ENCODE measurements at regions not wholly inside any gene's neighbourhood (a gene's known extent, or its start where the extent isn't known, plus 50 kb on each side); places are given as distances from the start of the nearest gene placed in this dataset.

DNA sequence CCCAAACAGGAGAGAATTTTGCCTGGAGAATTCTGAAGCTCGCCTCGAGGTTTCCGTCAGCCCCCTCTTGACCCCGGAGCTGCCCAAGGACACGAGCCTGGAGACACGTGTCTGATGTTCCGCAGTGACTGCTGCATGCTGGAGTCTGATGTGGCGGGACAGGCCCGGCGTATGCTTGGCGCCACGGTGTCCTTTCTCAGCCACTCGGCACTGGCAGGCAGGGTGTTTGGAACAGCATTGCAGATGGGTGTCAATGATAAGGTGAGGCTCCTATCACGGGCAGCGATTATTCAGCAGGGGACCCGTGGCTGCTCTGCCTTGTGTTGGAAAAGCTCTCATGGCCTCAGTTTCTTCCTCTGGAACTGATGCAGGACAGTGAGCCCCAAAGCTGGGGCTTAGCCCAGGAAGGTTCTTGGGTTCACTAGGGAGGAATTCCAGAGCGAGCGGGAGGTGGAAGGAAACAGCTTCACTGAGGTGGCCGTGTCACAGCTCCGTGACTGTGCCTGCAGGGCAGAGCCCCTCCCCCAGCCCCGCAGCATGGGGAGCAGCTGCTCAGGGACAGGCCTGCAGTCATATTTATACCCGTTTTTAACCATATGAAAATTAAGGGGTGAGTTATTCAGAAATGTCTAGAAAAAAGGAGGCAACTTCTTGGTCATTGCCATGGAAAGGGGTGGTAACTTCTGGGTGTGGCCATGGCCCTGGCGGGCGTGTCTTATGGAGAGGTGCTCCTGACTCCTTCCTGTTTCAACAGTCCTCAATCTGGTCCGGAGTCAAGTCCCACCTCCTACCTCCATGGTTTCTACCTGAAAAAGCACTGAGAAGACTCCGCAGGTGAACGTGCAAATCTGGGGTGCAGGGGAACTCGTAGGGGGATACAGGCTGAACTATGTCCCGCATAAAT, 123.4 kb downstream of the SIK1 start:
- no peak for FAIRE-seq

DNA sequence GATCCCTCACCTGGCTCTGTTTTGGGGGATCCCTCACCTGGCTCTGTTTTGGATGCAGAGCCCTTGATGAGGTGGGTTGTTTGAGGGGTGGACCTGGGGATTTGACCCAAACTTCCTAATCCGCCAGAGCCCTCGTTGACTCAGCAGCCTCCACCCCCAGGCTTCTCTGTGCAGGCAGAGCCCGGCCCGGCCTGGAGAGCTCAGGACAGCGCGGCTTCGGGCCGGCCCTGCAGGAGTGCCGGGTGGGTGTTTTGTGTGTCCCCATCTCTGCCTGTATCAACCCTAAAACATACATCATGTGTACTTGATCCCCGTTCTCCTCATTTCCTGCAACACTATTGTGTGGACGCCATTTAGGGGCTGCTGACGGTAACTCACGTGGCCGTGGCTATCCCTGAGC, 124.2 kb downstream of the SIK1 start:
- DNase-seq (ENCODE audit: low spot score) (no peak), FAIRE-seq (no peak)

More for the DNA sequence above, 123.4 kb downstream of the SIK1 start:
- no peak for DNase-seq (ENCODE audit: low spot score)

DNA sequence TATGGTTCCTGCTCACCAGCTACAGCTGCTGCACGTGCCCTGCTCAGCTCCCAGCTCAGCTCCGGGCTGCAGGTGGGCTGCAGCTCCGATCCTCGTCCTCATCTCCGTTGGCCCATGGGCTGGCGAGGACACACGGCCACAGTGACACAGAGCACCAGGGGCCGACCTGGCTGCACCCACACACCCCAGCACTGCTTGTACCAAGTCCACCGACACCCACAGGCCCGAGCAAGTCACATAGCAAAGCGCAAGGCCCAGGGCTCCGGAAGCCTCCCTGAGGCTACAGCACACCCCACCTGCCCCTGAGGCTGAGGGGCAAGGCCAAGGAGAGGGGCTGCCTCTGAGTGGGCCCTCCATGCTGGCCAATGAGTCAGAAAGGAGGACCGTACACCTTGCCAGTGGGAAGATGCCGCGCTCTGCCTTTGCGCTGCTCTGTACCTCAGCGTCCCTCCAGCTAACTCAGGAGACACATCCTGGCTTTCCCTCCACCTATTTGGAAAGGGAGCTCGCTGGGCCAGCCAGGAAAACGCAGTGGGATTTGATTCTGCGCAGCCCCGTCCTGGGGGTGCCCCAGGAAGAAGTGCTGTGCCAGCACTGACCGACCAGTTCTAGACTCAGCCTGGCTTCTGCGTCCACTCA, 124.8 kb downstream of the SIK1 start:
- DNase-seq (ENCODE audit: low spot score) = no peak
- FAIRE-seq = no peak

DNA sequence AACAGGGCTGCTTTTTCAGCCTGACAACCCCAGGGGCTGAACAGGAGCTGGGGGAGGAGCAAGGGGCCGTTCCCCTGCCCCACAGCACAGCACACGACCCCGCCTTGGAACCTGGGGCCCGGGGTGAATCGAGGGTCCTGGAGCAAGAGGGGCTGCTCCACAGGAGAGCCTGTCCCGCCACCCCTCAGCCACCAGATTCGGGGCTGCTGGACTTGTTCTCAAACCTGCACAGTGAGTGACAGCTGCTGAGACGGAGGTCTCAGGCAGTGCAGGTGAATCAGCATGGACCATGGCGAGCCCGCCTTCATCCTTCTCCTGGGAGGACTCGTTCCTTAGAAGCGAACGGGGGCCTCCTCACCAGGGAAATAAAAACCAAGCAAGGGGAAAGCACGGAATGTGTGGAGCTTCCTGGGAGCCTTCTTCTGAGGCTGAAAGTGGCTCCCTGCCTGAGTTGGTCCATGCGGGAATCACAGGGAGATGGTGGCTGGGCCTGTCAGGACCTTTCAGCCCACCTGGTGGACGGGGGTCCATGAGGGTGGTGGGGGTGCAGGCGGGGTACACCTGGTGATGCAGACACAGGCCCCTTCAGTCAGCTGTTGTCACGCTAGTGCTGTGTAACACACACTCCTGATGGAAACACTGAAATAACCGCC, 125.4 kb downstream of the SIK1 start:
- FAIRE-seq (no peak), DNase-seq (ENCODE audit: low spot score) (no peak)

DNA sequence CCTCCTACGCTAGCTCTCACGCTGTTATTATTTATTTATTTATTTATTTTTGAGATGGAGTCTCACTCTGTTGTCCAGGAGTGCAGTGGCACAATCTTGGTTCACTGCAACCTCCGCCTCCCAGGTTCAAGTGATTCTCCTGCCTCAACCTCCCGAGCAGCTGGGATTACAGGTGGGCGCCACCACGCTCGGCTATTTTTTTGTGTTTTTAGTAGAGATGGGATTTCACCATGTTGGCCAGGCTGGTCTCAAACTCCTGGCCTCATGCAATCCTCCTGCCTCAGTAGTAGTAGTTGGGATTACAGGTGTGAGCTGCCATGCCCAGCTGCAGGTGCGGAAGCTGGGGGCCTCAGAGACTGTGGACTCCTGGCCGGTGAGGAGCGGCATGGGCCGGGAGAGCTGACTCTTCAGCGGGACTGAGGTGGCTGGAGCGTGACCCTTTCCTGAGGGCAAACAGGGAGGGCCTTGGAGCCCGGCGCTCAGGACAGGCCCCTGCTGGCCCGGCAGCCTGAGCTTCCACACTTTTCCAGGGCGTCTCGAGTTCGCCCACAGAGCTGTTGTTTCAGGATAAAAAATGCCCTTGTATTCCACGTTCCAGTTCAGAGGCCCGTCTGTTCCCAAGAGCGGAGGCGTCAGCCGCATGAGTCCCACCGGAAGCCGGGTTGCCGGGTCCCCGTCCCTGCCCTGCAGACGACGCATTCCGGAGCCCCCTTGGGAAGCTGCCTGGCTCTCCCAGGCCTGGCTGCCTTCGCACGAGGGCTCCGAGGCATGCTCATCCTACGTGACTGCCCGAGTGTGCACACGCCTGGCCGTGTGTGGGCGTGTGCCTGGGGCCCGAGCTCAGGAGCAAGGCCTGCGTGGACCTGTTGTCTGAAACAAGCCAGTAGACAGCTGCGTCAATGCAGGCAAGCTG, 126.2 kb downstream of the SIK1 start:
- FAIRE-seq (no peak), DNase-seq (ENCODE audit: low spot score) (no peak)

DNA sequence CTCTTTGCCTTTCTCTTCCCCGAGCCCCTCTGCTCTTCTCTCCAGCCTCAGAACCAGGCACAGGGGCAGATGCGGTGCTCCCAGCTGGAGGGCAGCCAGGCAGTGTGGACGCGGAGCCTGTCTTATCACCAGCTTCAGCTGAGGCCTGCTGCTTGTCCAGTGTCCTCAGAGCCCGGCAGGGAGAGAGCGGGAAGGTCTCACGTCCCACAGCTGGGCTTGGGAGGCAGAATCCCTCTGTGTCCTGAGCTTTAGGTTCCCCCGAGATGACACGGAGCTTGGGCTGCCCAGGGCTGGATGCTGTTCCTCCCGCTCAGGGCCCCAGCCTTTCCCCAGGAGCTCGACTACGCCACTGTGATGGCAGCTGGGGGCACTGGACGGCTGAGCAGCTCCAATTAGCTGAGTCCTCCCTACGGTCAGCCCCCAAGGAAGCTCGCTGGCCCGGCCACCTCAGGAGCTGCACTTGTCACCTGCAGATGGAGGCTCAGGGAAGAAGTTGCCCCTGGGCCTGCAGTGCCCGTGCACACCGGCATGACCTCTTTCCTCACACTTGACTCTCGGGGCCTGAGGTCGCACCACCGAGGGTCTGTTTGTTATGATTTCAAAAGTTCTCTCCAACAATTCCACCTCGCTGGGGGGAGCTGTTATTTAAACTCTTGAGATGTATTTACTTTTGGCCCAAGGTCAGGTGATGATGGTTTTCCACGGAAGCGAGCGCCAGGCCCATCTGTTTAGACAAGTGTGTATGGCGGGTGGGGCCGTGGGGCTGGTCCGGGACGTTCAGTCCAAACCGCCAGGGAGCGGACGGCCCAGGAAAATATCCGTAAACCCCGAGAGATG, 127.3 kb downstream of the SIK1 start:
- no peak for FAIRE-seq

DNA sequence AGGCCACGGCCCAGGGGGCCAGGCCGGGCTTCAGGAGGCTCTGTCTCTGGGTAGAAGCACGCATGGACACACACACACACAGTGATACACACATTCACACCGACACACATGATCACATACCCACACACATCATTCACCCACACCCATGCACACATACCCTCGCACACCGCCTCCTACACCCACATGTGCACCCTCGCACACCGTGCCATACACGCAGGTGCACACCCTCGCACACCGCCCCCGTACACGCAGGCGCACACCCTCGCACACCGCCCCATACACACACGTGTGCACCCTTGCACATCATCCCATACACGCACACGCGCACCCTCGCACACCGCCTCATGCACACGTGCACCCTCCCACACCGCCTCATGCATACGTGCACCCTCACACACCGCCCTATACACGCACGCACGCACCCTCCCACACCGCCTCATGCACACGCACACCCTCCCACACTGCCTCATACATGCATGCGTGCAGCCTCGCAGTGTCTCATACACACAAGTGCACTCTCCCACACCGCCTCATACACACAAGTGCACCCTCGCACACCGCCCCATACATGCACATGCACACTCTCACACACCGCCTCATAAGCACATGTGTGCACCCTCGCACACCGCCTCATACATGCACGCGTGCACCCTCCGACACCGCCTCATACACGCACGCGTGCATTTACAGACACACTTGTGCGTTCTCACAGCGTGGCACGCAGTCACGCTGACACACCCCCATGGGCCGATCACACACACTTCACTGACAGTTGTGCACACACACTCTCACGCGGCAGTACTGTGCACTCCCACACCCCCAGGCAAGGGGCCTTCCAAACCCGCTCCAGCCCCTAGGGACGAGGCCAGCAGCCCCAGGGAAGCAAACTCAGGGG, 128.1 kb downstream of the SIK1 start:
- peak; percentile 90 for FAIRE-seq
- DNase-seq (ENCODE audit: low spot score) = no peak

More for the DNA sequence above, 127.3 kb downstream of the SIK1 start:
- no peak for DNase-seq (ENCODE audit: low spot score)

DNA sequence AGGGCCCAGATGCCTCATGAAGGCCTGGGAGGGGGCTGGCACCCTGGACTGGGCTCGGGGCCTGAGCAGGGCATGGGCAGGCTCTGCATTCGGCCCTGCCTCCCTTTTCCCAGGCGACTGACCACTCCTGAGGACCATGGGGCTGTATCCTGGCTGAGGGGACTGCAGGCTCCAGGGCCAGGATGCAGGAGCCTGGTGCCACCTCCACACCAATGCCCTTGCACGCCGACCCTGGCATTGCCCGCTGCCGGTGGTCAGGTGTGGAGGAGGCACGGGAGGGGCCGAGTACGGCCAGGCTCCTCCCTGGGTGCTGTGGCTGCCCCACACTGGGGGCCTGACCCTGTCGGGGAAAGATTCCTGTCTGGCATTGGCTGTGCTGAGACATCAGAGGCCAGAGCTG, 128.9 kb downstream of the SIK1 start:
- no peak for FAIRE-seq
- no peak for DNase-seq (ENCODE audit: low spot score)

DNA sequence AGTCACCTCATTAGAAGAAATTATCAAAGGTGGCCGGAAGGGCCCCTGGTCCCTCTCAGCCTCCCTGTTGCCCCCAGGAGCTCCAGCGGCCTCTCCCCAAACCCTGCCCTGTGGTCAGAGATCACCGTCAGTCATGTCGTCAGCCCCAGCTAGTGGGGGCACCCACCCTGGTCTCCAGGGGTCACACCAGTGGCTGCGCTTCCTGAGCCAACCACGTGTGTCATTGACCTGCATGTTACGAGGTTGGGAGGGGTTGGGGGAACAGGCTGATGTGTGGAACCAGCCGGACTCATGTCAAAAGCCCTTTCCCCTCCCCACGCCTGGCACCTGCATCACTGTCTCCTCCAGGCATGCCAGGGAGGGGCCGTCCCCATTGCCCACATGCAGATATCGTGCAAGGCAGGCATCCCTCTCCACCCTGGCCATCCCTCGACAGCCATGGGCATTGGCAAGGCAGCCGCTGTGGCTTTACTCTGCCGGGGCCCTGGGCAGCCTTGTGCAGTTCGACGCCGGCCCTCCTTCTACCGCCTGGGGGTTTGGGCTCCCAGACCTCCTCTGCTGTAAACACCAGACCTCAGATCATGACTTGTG, 128.7 kb downstream of the CRYAA start:
- FAIRE-seq (no peak), DNase-seq (ENCODE audit: low spot score) (no peak)

DNA sequence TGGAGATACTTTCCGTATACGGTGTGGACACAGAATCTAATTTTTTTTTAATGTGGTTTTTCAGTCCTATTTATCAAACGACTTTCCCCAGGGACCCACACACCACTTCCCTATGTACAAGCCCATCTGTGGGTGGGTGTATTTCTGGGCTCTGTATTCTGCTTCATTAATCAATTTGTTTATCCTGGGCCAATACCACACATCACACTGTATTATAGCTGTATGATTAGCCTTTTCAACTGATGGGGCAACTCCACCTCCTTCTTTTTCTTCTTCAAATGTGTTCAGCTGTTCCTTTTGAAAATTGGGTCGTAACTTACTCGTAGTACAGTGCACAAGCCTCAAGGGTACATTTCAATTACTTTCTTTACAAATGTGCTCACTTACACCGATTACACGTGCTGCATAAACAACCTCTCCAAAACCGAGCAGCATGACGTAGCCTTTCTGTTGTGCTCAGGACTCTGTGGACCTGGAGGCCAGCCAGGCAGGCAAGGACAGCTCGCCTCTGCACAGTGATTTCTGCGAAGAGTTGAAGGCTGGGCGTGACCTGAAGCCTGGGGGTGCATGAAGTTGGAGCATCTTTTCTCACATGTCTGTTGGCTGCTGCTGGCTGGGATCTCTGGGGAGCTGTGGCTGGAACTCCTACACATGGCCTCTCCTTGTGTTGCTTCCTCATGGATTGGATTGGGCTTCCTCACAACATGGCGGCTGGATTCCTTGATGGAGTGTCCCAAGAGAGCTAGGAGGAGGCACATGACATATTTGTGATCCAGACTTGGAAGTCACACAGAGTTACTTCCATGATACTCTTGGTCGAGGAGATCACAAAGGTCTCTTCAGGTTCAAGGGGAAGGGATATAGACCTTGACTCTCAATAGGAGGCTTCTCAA, 126.5 kb downstream of the CRYAA start:
- FAIRE-seq (no peak), DNase-seq (ENCODE audit: low spot score) (no peak)

DNA sequence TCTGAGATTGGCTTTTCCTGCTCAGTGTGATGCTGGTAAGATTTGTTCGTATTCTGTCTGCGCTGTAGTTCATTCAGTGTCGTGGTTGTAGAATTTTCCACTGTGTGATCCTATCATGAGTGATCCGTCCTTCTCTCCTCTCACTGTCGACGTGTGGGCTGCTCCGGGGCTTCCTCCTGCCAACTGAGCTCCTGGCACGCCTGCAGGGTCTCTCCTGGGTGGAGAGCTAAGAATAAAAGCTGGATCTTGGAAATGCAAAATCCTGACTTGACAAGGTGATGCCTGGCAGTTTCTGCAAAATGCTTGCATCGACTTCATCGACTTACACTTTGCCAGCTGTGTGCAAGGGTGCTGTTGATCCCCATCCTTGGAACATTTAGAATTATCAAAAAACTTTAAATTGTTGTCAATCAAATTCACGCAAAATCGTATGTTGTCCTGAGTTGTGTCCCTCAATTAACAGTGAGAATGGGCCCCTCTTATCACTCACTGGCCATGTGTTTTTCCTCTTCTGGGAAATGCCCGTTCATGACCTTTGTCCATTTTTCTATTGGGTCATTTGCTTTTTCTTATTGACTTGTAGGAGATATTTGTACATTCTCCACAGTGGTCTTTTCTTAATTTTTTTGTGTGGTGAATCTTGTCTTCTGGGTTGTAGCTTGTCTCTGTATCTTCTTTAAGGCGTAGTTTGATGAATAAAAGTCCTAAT, 125.5 kb downstream of the CRYAA start:
- no peak for DNase-seq (ENCODE audit: low spot score)

DNA sequence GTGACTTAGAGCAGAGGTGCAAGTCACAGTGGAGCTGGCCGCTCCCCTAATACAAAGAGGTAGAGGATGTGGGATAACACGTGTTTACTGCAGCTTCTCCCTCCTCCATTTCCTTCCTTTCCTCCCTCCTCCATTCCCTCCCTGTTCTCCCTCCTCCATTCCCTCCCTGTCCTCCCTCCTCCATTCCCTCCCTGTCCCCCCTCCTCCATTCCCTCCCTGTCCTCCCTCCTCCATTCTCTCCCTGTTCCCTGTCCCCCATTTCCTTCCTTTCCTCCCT, 124.0 kb downstream of the CRYAA start:
- FAIRE-seq (no peak), DNase-seq (ENCODE audit: low spot score) (no peak)

More for the DNA sequence above, 125.5 kb downstream of the CRYAA start:
- no peak for FAIRE-seq

DNA sequence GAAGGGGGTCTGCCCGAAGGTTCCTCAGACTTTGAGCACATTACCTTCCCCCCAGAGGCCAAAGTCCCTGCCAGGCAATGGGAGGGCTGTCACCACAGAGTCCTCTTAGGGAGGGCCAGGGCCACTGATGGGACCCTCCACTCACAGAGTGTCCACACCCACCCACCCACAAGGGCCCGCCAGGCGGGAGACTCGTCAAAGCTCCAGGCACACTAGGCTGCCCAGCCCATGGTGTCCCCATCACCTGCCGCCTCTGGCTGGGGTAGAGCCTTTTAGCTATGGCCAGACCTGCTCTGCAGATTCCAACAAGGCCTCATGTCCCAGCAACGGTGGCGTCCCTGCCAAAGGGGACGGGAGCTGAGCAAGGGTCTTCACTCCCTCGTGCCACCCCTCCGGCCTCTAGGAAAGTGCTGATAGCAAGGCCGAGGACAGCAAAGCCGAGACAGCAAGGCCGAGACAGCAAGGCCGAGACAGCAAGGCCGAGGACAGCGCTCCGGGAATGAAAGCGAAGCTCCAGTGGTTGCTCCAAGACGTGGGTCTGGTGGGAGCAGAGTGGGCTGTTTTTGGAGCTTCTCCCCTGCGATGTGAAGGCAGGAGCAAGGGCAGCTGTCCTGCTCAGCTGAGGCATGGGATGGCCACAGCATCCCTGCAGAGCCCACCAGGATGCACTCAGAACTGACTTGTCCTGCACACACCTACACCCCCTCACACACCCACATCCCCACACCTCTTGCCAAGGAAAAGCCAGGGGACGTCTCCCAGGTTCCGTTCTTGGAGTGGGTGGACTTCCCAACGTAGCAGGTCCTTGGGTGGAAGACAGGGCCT, 123.4 kb downstream of the CRYAA start:
- DNase-seq (ENCODE audit: low spot score) = no peak
- FAIRE-seq = no peak

DNA sequence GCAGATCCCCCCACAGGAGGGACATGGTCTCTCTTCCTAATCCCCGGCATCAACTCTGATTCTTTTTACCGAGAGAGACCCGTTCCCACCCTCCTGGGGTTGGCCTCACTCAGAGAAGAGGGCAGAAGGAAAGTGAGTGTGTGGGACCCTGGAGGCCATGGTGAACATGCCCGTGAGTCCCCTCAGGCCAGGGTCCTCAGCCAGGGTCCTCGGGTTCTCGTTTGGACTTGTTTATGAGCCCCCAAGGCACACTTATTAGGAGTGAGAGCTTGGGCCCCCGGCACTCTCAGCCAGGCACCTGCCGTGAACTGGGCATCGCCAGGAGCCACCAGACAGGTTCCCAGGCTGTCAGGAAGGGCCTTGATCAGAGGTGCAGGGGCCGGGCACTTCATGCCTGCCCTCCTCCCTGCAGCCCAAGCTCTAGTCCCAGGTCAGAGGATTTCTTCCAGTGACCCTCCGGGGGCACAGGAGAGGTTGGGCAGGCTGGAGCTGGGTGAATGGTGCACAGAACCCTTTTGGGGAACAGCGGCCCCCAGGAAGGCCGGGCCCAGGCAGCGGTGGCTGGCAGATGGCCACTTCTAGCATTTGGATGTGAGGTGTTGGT, 122.6 kb downstream of the CRYAA start:
- DNase-seq (ENCODE audit: low spot score) (no peak), FAIRE-seq (no peak)

DNA sequence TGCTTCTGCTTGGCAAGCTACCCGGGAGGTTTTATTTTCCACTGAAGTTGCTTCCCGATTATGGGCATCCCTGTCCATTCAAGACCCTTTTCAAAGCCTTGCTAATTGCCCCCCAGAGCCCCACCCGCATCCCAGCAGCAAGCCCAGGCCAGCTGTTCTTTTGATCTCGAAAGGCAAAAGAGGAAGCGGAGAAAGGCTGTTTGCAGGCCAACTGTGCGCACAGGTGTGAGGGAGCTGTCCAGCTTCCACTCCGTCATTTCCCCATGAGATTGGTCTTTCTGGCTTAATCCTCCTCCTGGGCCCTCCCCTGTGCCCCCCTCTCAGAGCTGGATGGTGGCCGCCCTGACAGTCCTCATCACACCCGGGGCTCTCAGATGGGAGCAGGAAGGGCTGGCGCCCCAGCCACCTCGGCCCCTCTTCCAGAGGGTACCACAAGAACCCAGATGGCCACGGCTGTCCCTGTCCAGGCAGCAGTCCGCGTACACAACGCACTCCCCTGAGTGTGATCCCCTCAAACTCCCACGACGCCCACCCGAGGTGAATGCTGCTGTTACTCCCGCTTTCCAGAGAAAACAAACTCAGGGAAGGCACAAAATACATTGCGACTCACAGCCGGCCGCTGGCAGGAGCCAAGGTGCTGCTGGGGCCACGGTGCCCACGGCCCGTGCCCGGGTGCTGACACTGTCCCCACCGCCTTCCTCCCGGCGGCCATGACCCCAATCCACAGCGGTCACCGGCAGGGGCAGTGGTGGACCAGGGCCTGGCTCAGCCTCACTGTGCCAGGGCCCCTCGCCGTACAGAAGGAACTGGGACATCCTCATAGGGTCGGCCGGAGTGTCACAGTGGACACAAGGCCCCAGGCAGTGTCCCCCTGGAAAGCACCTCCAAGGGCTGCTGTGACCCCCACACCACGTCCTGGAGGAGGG, 121.9 kb downstream of the CRYAA start:
- FAIRE-seq (no peak), DNase-seq (ENCODE audit: low spot score) (no peak)
